Ascending aorta (tissue), 2 donors: ENCODE measurements at regions not wholly inside any gene's neighbourhood (a gene's known extent, or its start where the extent isn't known, plus 50 kb on each side); places are given as distances from the start of the nearest gene placed in this dataset.

Experiments used
- DNase-seq, 2 donors: peaks; one replicate each; pipeline ENCODE4 v3.0.0-alpha.2; 2019; ENCODE audit warnings: low spot score in 2 of 2
- H3K27ac ChIP-seq, 2 donors: fragments of 200-600 bp; sonication (generic); one replicate each; pipeline ENCODE4 v1.5.1; 2016 to 2017; ENCODE audit warnings: mild to moderate bottlenecking in 1 of 2
- H3K27me3 ChIP-seq: fragments of 200-600 bp; sonication (generic); one replicate; pipeline ENCODE4 v1.5.1; 2017
- H3K36me3 ChIP-seq, 2 donors: fragments of 200-600 bp; sonication (generic); one replicate each; pipeline ENCODE4 v1.5.1; 2016
- H3K4me1 ChIP-seq, 2 donors: fragments of 200-600 bp; sonication (generic); one replicate each; pipeline ENCODE4 v1.5.1; 2016 to 2017; ENCODE audit warnings: mild to moderate bottlenecking in 1 of 2
- H3K4me3 ChIP-seq, 2 donors: fragments of 200-600 bp; sonication (generic); one replicate each; pipeline ENCODE4 v1.5.1; 2016 to 2017; ENCODE audit warnings: mild to moderate bottlenecking in 1 of 2
- H3K9me3 ChIP-seq, 2 donors: fragments of 200-600 bp; sonication (generic); one replicate each; pipeline ENCODE4 v1.5.1; 2016
- intact Hi-C: fragments of 100-400 bp; cut with DNase I; formaldehyde crosslinking; loops from one replicate; pipeline ENCODE4 v1.15.1; 2023
- TF ChIP-seq, protein P1 (sequence below), 3 experiments: fragments of 200-600 bp in 2 of 3; fragments of 450-650 bp in 1 of 3; sonication (generic) in 2 of 3; IDR thresholded peaks; one replicate each; pipeline ENCODE4 v1.5.1; 2016 to 2019; ENCODE audit warnings: antibody characterized with exemption in 3 of 3, mild to moderate bottlenecking in 1 of 3, moderate library complexity in 1 of 3

DNA sequence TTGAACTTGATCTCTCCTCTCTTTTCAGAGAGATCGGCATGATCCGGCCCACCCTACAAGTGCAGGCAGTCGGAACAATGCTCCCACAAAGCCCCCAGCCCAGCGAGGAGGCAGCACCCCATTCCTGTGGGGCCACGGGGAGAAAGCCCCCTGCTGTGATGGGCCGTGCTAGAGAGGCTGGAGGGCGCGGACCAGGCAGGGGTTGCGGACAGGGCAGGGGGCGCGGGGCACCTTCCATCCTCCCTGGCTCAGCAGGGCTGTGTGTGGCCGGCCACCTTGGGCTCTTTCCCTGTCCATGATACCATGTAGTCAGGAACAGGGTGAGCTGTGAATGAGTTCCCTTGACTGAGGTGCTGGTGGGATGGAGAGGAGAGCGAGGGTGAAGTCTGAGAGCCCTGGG lies 379.8 kb downstream of the BRD1 start:
- TF ChIP-seq, protein P1, sequence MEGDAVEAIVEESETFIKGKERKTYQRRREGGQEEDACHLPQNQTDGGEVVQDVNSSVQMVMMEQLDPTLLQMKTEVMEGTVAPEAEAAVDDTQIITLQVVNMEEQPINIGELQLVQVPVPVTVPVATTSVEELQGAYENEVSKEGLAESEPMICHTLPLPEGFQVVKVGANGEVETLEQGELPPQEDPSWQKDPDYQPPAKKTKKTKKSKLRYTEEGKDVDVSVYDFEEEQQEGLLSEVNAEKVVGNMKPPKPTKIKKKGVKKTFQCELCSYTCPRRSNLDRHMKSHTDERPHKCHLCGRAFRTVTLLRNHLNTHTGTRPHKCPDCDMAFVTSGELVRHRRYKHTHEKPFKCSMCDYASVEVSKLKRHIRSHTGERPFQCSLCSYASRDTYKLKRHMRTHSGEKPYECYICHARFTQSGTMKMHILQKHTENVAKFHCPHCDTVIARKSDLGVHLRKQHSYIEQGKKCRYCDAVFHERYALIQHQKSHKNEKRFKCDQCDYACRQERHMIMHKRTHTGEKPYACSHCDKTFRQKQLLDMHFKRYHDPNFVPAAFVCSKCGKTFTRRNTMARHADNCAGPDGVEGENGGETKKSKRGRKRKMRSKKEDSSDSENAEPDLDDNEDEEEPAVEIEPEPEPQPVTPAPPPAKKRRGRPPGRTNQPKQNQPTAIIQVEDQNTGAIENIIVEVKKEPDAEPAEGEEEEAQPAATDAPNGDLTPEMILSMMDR (IDR thresholded peaks at IDR 0.05): no peak
- Histone ChIP-seq H3K4me3 (no peak overlapping the region), H3K27me3 (no peaks in the 10 kb centered on the region), H3K27ac (no peak overlapping the region), H3K4me1 (no peaks in the 10 kb centered on the region), H3K36me3 (no peaks in the 10 kb centered on the region), H3K9me3 (no peaks in the 10 kb centered on the region)
- peak in 1 of 2 donors; percentile 37 for DNase-seq
- intact Hi-C loops: no loop called here

DNA sequence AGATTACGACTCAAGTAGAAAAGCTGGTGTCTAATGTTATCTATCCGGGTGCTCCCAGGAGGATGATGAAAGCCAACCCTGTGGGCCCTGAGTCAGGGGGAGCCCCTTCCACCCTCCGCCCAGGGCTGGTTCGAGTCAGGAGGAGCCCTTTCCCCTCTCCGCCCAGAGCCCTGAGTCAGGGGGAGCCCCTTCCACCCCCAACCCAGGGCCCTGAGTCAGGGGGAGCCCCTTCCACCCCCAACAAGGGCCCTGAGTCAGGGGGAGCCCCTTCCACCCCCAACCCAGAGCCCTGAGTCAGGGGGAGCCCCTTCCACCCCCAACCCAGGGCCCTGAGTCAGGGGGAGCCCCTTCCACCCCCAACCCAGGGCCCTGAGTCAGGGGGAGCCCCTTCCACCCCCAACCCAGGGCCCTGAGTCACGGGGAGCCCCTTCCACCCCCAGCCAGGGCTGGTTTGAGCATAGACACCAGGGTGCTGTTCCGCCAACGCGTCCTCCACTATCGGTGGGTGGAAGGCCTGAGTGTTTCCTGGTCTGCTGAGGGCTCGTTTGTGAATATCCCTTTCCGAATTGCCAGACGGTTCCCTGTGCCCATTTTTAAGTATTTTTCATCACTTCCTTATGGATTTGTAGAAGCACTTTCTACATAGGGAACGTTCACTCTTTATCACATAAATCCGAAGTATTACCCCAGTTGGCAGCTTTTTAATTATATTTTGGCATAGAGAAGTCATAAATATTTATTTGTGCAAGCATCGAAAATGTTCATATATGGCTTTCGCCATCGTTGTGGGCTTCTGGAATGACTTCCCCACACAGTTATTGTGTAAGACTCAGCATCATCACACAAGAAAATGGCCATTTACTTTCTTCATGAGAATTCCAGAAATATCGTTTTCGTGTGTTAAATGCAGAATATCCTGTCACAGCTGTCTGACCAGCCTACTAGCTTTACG lies 380.6 kb downstream of the BRD1 start:
- TF ChIP-seq, protein P1 (IDR thresholded peaks at IDR 0.05): no peak
- intact Hi-C loops: no loop called here
- H3K4me1 ChIP-seq: no peaks in the 10 kb centered on the region
- peak in 1 of 2 donors; percentile 18 for DNase-seq
- no peak overlapping the region for H3K4me3 ChIP-seq
- H3K36me3 ChIP-seq: no peaks in the 10 kb centered on the region
- no peaks in the 10 kb centered on the region for H3K9me3 ChIP-seq
- H3K27me3 ChIP-seq: no peaks in the 10 kb centered on the region
- H3K27ac ChIP-seq: no peak overlapping the region

DNA sequence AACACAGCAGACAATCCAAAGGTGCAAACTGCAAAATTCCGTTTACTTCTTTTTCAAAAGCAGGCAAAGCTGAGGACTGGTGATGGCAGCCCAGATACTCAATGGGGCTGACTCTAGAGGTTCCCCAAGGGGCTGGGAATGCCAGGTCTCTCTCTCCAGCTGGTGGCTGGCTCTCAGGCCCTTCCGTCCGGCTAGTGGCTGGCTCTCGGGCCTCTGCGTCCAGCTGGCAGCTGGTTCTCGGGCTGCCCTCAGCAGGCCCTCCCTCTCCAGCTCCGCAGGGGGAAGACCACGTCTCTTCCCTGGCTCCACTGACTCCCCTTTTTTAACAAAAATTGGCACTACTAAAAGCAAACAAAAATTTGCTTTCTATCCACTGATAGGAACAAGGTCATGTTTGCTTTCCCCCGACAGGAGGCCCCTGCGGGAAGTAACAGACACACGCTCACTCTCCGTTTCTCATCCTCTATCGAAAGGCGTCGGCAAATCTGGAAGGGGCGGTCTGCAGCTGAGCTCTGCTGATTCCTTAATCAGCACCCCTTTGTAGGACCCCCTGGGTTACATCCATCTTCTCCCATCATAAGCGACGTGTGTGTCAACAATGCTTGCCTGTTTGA lies 381.4 kb downstream of the BRD1 start:
- TF ChIP-seq, protein P1 (IDR thresholded peaks at IDR 0.05): no peak
- H3K27ac ChIP-seq: no peak overlapping the region
- H3K9me3 ChIP-seq: no peaks in the 10 kb centered on the region
- H3K4me3 ChIP-seq: no peak overlapping the region
- intact Hi-C loops: no loop called here
- no peaks in the 10 kb centered on the region for H3K4me1 ChIP-seq
- no peaks in the 10 kb centered on the region for H3K27me3 ChIP-seq
- peak in 1 of 2 donors; percentile 21 for DNase-seq
- H3K36me3 ChIP-seq: no peaks in the 10 kb centered on the region

DNA sequence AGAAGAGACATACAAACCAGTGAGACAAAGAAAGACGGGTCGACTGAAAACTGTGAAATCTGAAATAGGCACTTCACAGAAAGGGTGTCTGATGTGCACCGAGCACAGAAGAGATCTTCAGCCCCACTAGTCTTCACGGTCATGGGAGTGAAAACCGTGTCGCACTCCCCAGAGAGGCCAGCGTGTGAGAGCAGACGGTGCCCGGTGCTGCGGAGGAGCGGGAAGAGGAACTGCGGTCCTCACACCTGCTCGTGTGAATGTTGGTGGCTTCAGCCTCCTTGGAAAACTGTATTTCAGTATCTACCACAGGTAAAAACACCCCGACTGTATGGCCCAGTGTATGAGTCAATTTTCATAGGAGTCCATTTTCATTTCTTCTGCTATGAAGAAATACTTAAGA lies 382.9 kb downstream of the BRD1 start:
- no peaks in the 10 kb centered on the region for H3K36me3 ChIP-seq
- DNase-seq: peak in 1 of 2 donors; percentile 30
- H3K4me1 ChIP-seq: no peaks in the 10 kb centered on the region
- no peaks in the 10 kb centered on the region for H3K27me3 ChIP-seq
- intact Hi-C loops: no loop called here
- H3K4me3 ChIP-seq: no peak overlapping the region
- TF ChIP-seq, protein P1 (IDR thresholded peaks at IDR 0.05): no peak
- no peak overlapping the region for H3K27ac ChIP-seq
- H3K9me3 ChIP-seq: no peaks in the 10 kb centered on the region

DNA sequence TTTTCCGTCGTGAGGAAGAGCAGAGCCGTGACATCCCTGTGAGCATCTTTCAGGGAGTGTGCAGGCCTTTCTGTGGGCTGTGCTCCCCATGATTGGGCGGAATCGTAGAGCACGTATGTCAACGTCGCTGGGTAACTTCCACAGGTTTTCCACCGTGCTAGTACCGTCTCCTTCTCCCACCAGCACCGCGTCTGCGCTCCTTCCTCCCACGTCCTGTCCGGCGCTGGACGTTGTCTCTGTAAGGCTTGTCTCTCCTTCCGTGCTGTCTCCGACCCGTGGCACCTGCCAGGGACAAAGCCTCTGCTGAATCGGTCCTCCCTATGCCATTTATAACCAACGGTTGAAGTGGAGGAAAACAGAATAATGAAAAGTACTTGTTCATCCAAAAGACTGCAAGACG lies 386.7 kb downstream of the BRD1 start:
- no peak overlapping the region for H3K4me3 ChIP-seq
- no peak overlapping the region for H3K27ac ChIP-seq
- H3K36me3 ChIP-seq: no peaks in the 10 kb centered on the region
- TF ChIP-seq, protein P1 (IDR thresholded peaks at IDR 0.05): no peak
- H3K27me3 ChIP-seq: no peaks in the 10 kb centered on the region
- intact Hi-C loops: no loop called here
- no peaks in the 10 kb centered on the region for H3K9me3 ChIP-seq
- no peaks in the 10 kb centered on the region for H3K4me1 ChIP-seq
- DNase-seq: peak in 1 of 2 donors; percentile 15
